ENCODE measurements at regions not wholly inside any gene's neighbourhood (a gene's known extent, or its start where the extent isn't known, plus 50 kb on each side); places are given as distances from the start of the nearest gene placed in this dataset.

DNA sequence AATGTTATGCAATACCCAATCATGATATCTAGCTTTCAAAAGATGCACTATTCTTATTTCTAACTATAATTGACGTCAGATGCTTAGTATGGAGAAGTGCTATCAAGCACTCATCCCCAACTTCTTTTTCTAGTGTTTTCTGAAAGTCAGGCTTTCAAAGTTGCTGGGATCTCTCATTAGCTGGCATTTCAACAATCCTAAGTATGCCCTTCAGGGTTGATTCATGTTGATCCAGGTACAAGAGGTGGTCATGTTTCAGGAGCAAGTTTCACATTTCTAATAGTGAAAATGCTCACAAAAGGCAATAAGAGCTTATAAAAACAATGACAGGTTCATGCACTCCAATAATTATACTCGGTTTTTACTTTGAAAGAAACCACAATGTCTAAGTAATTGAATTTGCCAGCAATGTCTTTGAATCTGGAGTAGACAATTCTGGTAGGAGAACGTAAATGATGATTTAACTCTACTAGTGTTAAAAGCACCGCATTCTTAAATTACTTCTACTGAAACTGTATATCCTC is 193.7 kb upstream of the KHDRBS2 start:
- no peak for DNase-seq (ENCODE audit: low read depth in 2 of 2)

DNA sequence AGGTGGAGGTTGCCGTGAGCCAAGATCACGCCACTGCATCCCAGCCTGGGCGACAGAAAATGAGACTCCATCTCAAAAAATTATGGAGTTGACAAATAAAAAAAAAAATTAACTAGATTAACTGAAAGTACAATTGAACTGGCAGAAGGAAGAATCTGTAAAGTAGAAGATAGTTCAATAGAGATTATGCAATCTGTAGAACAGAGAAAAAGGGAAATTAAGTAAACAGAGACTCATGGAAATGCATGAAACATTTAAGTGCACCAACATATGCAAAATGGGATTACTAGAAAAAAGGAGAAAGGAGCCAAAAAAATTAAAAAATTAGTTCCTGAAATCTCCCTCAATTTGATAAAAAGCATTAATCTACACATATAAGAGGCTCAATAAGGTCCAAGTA is 188.8 kb upstream of the KHDRBS2 start:
- DNase-seq (ENCODE audit: low read depth in 2 of 2) = no peak

DNA sequence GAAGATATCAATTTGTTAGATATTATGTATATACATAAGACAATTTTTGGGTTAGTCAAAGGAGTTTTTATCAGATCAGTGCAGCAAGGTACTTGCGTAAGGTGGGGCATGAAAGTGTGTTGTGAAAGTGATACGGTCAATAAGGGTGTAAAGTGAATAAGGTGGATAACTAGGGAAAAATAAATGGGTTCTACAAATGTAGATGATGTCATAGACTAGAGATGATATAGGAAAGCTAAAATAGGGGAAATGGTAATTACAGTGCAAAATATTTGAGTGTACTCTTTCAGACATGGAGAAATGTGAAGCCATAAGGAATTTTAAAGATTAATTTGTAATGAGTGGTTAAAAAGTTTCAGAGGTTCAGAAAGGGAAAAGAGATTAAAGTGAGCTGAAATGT is 180.6 kb upstream of the KHDRBS2 start:
- no peak for DNase-seq (ENCODE audit: low read depth in 2 of 2)

DNA sequence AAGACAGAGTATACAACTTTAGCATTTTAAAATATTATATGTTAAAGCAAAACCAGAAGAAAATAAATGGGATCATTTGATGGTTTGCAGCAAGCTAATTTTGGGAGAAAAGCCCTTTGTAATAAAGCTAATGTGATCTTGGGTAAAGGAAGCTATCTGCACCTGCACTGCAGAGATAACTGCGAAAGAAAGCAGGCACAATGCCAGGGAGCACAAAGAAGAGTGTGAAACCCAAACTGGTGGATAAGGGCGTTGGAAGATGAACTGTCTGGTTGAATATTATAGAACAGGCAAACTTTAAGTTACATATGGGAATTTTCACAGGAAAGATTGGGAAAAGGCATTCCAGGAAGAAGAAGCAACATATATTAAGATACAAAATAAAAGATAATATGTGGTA is 179.2 kb upstream of the KHDRBS2 start:
- no peak for DNase-seq (ENCODE audit: low read depth in 2 of 2)

DNA sequence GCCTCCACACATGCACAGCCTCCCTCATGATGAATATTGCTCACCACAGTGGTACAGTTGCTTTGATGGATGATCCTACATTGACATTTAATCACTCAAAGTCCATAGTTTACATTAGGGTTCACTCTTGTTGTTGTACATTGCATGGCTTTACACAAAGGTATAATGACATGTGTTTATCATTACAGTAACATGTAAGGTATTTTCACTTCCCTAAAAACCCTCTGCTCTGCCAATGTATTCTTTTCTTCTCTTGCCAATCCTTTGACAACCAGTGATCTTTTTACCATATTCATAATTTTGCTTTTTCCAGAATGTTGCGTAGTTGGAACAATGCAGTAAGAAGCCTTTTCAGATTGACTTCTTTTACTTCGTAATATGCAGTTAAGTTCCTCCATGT is 166.6 kb upstream of the KHDRBS2 start:
- DNase-seq (ENCODE audit: low read depth in 2 of 2) = no peak

DNA sequence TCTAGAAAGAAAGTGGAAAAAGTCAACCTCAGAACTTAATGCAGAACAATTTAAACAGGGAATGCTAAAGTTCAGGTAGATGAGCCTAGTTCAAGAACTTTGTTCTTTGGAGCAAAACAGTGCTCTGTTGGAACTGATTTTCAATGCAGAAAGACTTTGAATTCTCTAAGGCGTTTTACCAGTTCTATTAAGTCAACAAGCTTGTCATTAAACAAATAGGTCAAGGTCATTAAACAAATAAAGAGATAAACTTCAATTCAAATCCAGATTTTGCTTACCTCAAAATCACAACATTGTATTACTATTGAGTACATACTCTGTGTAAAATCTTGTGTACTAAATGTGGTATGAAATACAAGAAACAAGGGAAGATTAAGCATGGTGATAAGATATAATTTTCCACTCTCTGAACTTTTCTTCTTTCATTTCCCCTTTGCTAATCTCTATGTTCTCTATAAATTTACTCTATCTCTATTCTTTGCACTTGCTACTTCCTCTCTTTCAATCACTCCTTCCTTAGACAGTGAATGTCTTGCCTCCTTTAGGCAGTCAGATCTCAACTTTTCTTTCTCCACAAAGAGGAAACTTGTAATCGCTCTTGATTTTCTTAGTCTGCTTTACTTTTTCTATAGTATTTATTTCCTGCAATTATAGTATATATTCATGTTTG is 160.8 kb upstream of the KHDRBS2 start:
- DNase-seq (ENCODE audit: low read depth in 2 of 2) = no peak

DNA sequence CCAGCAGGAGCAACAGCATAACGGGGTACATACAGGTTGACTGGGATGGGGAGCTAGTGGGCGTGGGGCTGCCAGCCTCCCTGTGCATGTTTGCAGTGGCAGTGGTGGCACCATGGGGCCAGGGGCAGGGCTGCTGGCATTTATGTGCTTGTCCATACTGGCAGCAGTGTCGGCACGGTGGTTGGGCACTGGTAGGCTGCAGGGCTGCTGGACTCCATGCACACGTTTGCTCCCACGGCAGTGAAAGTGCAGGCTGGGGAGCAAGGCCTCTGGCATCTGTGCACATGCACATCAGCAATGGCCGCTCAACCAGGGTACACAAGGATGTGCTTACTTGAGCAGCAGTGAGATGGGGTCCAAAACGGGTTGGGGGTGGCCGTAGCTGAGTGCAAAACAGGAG is 159.5 kb upstream of the KHDRBS2 start:
- no peak for DNase-seq (ENCODE audit: low read depth in 2 of 2)

DNA sequence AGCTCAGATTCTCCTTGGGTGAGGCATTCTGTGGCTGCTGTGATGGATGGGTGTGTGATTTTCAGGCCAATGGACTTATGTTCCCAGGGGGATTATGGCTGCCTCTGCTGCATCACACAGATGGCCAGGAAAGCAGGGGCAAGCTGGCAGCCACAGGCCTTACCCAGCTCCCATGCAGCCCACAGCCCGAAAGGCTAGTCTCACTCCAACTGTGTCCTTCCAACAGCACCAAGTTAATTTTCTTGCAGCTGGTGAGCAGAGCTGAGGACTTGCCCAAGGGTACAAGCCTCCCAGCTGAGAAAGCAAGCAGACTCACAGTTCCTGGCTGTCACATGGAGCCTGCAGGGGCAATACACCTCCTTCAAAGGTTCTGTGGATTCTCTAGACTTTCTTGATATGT is 155.2 kb upstream of the KHDRBS2 start:
- DNase-seq (ENCODE audit: low read depth in 2 of 2) = no peak

DNA sequence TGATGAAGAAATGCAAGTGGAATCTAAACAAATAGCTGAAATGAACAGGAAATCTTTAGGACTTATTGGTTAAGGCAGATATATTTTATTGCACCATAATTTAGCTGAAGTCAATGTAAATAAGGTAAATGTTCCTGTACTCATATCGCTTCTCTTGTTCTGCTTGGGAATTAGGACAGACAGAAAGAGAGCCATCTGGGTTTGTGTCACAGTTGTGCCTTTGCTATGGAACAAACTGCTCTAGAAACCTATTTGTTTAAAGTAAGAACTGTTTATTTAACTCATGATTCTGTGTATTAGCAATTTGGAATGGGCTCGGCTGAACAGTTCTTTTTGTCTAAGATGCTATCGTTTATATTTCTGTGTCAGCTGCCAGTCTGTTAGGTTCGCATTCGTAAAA is 143.8 kb upstream of the KHDRBS2 start:
- no peak for DNase-seq (ENCODE audit: low read depth in 2 of 2)

GRCh38 chr6:62400521-62401259 is 114.7 kb upstream of the KHDRBS2 start:
- DNase-seq (ENCODE audit: low read depth in 2 of 2) = no peak

DNA sequence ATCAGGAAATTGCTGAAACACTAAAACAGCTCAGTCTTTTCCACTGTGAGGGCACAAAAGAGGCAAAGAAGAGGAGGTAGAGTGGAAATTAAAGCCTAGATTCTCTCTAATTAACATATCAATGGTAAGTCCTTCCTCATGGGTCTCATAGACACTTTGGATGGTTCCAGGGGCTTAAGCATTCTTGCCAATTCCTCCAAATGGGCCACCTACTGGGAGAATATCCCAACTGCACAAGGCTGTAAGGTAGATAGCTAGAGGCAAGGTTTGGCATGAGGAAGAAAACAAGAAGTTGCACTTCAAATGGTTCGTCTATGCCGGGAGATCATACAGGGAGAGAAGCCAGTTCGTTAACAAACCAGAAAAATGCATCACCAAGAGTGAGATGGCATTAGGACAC is 107.6 kb upstream of the KHDRBS2 start:
- no peak for DNase-seq (ENCODE audit: low read depth in 2 of 2)

DNA sequence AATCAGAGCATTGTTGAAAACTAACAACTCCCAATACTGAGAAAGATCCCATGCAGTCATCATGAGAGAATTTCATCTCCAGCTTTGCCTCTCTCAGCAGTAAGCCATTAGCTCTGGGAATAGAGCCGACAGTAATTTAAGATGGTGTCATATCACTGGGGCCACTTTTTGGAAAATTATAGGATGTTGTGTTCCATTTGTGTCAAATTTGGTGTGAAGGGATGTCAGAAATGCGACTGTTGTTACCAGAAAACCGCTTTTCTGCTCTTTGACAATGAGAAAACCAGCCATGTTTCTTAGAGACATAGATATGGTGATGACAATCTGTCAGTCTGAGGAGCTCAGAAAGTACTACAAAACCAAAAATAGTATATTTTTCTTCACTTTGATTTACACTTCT is 106.3 kb upstream of the KHDRBS2 start:
- DNase-seq (ENCODE audit: low read depth in 2 of 2) = no peak

DNA sequence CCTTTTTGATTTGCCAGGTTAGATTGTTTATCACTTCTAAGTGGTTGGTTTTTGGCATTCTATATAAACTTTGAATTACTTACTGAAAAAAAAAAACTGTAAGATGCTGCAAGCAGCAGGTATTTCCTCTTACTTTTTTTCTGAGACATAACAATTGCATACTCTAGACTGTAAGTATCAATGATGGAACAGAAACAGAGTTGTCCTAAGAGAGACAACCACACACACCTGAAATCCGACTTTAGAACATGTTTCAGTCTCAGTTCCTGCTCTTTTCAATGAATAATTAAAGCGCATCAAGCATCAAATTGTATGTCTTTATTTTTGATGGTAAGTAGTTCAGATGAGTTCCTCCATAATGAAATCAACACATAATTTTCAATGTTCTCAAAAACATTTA is 105.3 kb upstream of the KHDRBS2 start:
- DNase-seq (ENCODE audit: low read depth in 2 of 2) = no peak

DNA sequence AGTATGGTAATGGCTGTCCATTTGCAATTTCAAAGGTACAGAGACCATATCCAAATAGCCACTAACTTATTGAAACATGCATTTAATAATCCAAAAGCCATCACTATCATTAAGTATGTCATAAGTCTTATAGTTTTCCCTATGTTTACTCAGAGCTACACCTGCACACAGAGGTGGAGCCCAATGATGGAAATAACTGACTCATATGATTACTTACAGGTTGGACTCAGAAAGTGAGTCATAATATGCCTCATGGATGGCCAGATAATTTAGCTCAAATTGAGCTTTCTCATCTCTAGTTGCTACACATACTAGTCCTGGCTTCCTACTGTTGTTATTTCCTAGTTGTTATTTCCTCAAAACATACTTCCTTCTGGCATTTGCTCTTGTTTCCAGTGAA is 104.4 kb upstream of the KHDRBS2 start:
- no peak for DNase-seq (ENCODE audit: low read depth in 2 of 2)

- DNase-seq (ENCODE audit: low read depth in 2 of 2) = no peak
These were observed 85.6 kb upstream of the KHDRBS2 start for GRCh38 chr6:62371453-62372210.

DNA sequence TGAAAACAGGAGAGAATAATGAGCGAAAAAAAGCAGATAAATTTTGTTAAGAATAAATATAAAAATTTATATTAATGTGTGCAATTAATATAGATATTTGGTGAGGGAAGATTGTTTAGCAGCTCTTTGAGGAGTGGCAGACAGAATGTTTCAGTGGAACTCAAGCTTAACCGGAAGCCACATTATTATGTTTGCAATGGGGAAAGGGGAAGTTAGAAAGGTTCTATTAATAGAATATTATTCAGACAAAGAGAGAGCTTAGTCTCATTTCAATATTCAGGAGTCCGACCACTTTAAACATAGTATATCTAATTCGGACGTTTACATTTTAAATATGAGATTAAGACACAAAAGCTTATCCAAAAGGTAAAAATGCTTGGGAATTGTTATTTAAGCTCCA is 81.6 kb upstream of the KHDRBS2 start:
- DNase-seq (ENCODE audit: low read depth in 2 of 2) = no peak

DNA sequence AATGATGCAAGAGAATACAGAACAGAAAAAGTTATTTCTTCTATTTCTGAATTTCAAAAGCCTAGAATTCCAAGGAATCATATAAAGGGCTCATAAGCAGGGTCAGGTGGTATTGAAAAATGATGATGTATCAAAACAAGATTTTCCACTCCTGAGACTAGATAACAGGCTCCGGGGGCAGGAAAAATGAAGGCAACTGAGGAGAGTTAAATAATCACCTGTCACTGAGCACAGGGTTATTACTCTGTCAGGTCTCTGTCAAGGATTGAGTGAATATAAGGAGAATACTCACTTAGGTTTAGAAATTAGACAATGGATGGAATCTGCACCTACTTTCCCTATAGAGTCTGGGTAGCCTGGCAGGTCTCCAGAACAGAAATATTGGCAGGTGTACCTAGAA is 76.1 kb upstream of the KHDRBS2 start:
- no peak for DNase-seq (ENCODE audit: low read depth in 2 of 2)

GRCh38 chr6:62357835-62358234 is 71.8 kb upstream of the KHDRBS2 start:
- no peak for DNase-seq (ENCODE audit: low read depth in 2 of 2)

- no peak for DNase-seq (ENCODE audit: low read depth in 2 of 2)
These were observed 68.2 kb upstream of the KHDRBS2 start for GRCh38 chr6:62354261-62354660.

GRCh38 chr6:62345962-62346689 is 60.1 kb upstream of the KHDRBS2 start:
- no peak for DNase-seq (ENCODE audit: low read depth in 2 of 2)

DNA sequence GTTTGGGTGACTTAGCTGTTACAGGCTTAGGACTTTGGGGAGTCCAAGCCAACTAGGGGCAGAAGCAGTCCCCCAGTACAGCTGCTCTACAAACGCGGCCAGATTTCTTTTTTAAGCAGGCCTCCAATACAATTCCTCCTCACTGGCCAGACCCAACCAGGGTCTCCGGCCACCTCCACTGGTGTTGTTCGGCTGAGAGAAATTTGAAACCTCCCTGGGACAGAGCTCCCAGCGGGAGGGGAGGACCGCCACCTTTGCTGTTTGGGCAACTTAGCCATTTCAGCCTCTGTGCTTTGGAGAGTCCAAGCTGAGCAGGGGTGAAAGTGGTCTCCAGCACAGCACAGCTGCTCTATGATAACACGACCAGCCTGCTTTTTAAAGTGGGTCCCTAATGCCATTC is 59.4 kb upstream of the KHDRBS2 start:
- DNase-seq (ENCODE audit: low read depth in 2 of 2) = no peak

DNA sequence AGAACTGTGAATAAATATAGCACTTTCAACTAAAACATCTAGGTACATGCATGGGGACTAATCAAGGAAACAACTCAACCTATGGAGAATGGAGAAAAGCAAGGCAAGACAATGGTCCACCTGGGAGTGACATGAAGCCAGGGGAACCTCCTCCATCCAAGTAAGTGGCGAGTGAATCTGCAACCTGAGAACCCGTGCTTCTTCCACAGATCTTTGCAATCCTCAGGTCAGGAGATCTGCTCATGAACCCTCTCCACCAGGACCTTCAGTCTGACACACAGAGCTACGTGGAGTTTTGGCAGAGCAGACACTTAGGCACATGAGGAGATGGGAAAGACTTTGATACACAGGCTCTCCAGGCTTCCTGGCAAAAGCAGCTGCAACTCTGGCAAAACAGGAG is 58.8 kb upstream of the KHDRBS2 start:
- no peak for DNase-seq (ENCODE audit: low read depth in 2 of 2)

Data from dermis microvascular lymphatic vessel endothelial cell (primary cell).